K562 (cell line): ENCODE measurements at regions not wholly inside any gene's neighbourhood (a gene's known extent, or its start where the extent isn't known, plus 50 kb on each side); places are given as distances from the start of the nearest gene placed in this dataset.

Experiments
- ATAC-seq: fragments of 200-7000 bp; cut with Tn5 transposase; 3 replicates; pipeline ENCODE4 v1.9.1; 2020; ENCODE audit warnings: moderate library complexity
- BruUV-seq: library from RNA; stranded (reverse); fragments of 400-500 nt; replicated peaks from 2 replicates; lab custom pipeline; 2021; lab: Mats Ljungman, UMichigan
- CTCF ChIA-PET: fragments of 300-600 bp; formaldehyde crosslinking; extraction: SDS; loops from one replicate; lab custom pipeline; 2021; ENCODE audit warnings: low intra/inter-chr PET ratio; lab: Yijun Ruan, JAX
- POLR2A ChIA-PET: fragments of 300-600, 350-650 bp; sonication (Branson Sonifier 250); formaldehyde crosslinking; extraction: SDS; loops from one replicate; lab custom pipeline; 2021; ENCODE audit warnings: antibody characterized with exemption, inconsistent platforms; lab: Yijun Ruan, JAX
- DNase-seq, 4 experiments: peaks; one replicate each; pipeline versions ENCODE4 v3.0.0 to v3.0.0-alpha.2; 2011 to 2018; ENCODE audit warnings: low spot score in 3 of 4, mixed read lengths in 3 of 4; ENCODE audit errors: extremely low read depth in 1 of 4
- FAIRE-seq: peaks from 2 replicates; lab custom pipeline; 2011; peaks lifted over from hg19 to GRCh38; lab: Jason Lieb, UNC
- H2AFZ ChIP-seq: 2 replicates; pipeline ENCODE4 v1.6.0; 2011; ENCODE audit warnings: low read depth, low read length, control low read depth, inconsistent platforms
- H3K27ac ChIP-seq: fragments of 200-600 bp; 3 replicates; pipeline ENCODE4 v1.8.0; 2011; ENCODE audit warnings: low read depth, mild to moderate bottlenecking, control low read depth, inconsistent platforms, low read length, moderate library complexity, mixed read lengths; ENCODE audit errors: extremely low read depth
- H3K27me3 ChIP-seq, 2 experiments: fragments of 300-600 bp in 1 of 2; 2 replicates in 1 of 2; 3 replicates in 1 of 2; pipeline versions ENCODE4 v1.6.0 to v1.8.0; 2011; ENCODE audit warnings: inconsistent platforms in 2 of 2, low read length in 2 of 2, mild to moderate bottlenecking in 1 of 2, mixed read lengths in 1 of 2, moderate library complexity in 1 of 2; ENCODE audit not compliant: control insufficient read depth in 2 of 2, insufficient read depth in 2 of 2
- H3K36me3 ChIP-seq: fragments of 300-600 bp; 3 replicates; pipeline ENCODE4 v1.8.0; 2011; ENCODE audit warnings: mild to moderate bottlenecking, low read length, inconsistent platforms; ENCODE audit not compliant: control insufficient read depth, insufficient read depth
- H3K4me1 ChIP-seq, 2 experiments: fragments of 200-600 bp in 1 of 2; replicated peaks in 1 of 2; 2 replicates in 1 of 2; 3 replicates in 1 of 2; pipeline versions ENCODE4 v1.5.1 to v1.8.0; 2011; ENCODE audit warnings: inconsistent platforms in 2 of 2, low read length in 2 of 2, mild to moderate bottlenecking in 1 of 2, mixed read lengths in 1 of 2, moderate library complexity in 1 of 2; ENCODE audit not compliant: control insufficient read depth in 2 of 2, insufficient read depth in 2 of 2
- H3K4me2 ChIP-seq: 2 replicates; pipeline ENCODE4 v1.6.1; 2011; ENCODE audit warnings: low read length, control low read depth, inconsistent platforms, mixed read lengths; ENCODE audit not compliant: insufficient read depth
- H3K4me3 ChIP-seq: fragments of 200-600 bp; sonication (generic), shearing (Covaris generic); 2 replicates; pipeline ENCODE4 v1.5.1; 2016; ENCODE audit warnings: control low read depth, inconsistent platforms
- H3K79me2 ChIP-seq: fragments of 200-600 bp; 3 replicates; pipeline ENCODE4 v1.8.0; 2011; ENCODE audit warnings: low read length, inconsistent platforms; ENCODE audit not compliant: control insufficient read depth, insufficient read depth
- H3K9ac ChIP-seq, 2 experiments: 2 replicates each; pipeline versions ENCODE4 v1.6.0 to v1.6.1; 2011; ENCODE audit warnings: low read depth in 2 of 2, low read length in 2 of 2, control low read depth in 1 of 2, inconsistent platforms in 1 of 2, mild to moderate bottlenecking in 1 of 2, mixed read lengths in 1 of 2; ENCODE audit not compliant: insufficient read depth in 1 of 2
- H3K9me1 ChIP-seq: one replicate; pipeline ENCODE4 v1.6.0; 2011; ENCODE audit warnings: inconsistent platforms, mild to moderate bottlenecking, low read length, moderate library complexity; ENCODE audit not compliant: control insufficient read depth, insufficient read depth
- H3K9me3 ChIP-seq: replicated peaks from 2 replicates; pipeline ENCODE4 v1.5.1; 2011; ENCODE audit warnings: low read depth, low read length, inconsistent platforms; ENCODE audit not compliant: control insufficient read depth, insufficient read depth
- H4K20me1 ChIP-seq: replicated peaks from 2 replicates; pipeline ENCODE4 v1.6.1; 2011; ENCODE audit warnings: low read length, inconsistent platforms, mixed read lengths; ENCODE audit not compliant: control insufficient read depth, insufficient read depth
- ARID2 ChIP-seq: fragments of 450-650 bp; IDR thresholded peaks from 2 replicates; pipeline ENCODE4 v1.6.1; 2017; ENCODE audit warnings: antibody characterized with exemption, mild to moderate bottlenecking
- CAMTA2 ChIP-seq: fragments of 250-450 bp; sonication (Bioruptor Pico); conservative IDR thresholded peaks from 2 replicates; pipeline ENCODE4 v1.5.1; 2022
- EP300 ChIP-seq: IDR thresholded peaks from 2 replicates; pipeline ENCODE4 v1.6.1; 2012; ENCODE audit warnings: low read length, improper control_type of control experiment
- HDAC3 ChIP-seq: fragments of 450-650 bp; IDR thresholded peaks from 2 replicates; pipeline ENCODE4 v1.6.1; 2018; ENCODE audit warnings: borderline replicate concordance, mild to moderate bottlenecking, moderate library complexity; ENCODE audit not compliant: partially characterized antibody
- HMGN3 ChIP-seq: IDR thresholded peaks from 2 replicates; pipeline ENCODE4 v1.6.1; 2011; ENCODE audit warnings: borderline replicate concordance, low read depth, mild to moderate bottlenecking, mixed read lengths, low read length; ENCODE audit not compliant: insufficient read length; ENCODE audit errors: extremely low read depth
- ILK ChIP-seq: fragments of 450-650 bp; IDR thresholded peaks from 2 replicates; pipeline ENCODE4 v1.6.1; 2016; ENCODE audit warnings: missing genetic modification characterization, low read depth, mild to moderate bottlenecking, missing compliant biosample characterization, moderate library complexity, borderline replicate concordance
- NONO ChIP-seq, 2 experiments: fragments of 200-400 bp in 1 of 2; fragments of 450-650 bp in 1 of 2; formaldehyde crosslinking in 1 of 2; IDR thresholded peaks; 2 replicates each; pipeline ENCODE4 v1.6.1; 2017; ENCODE audit warnings: low read depth in 2 of 2, mild to moderate bottlenecking in 2 of 2, moderate library complexity in 2 of 2, low read length in 1 of 2
- NR2C2 ChIP-seq, 2 experiments: fragments of 200-800 bp in 1 of 2; sonication (Bioruptor generic) in 1 of 2; sonication (generic) in 1 of 2; formaldehyde crosslinking in 1 of 2; IDR thresholded peaks; 2 replicates each; pipeline versions ENCODE4 v1.6.1 to v1.8.0; 2016 to 2022; ENCODE audit warnings: mild to moderate bottlenecking in 1 of 2, missing compliant biosample characterization in 1 of 2, missing genetic modification characterization in 1 of 2, missing genetic modification reagents in 1 of 2
- SMARCE1 ChIP-seq: fragments of 450-650 bp; IDR thresholded peaks from 2 replicates; pipeline ENCODE4 v1.7.1; 2016; ENCODE audit warnings: mild to moderate bottlenecking
- SREBF1 ChIP-seq: fragments of 150-350 bp; IDR thresholded peaks from 2 replicates; pipeline ENCODE4 v1.6.1; 2014; ENCODE audit warnings: antibody characterized with exemption, low read depth, low read length, borderline replicate concordance
- TEAD2 ChIP-seq: fragments of 450-650 bp; IDR thresholded peaks from 2 replicates; pipeline ENCODE4 v1.6.1; 2016; ENCODE audit warnings: missing genetic modification characterization, control low read depth, missing compliant biosample characterization
- ZNF146 ChIP-seq: IDR thresholded peaks from one replicate; pipeline ENCODE4 v1.6.1; 2018; ENCODE audit warnings: missing compliant biosample characterization; ENCODE audit not compliant: unreplicated experiment
- ZNF384 ChIP-seq: IDR thresholded peaks from 2 replicates; pipeline ENCODE4 v1.6.1; 2012; ENCODE audit warnings: low read depth, low read length, improper control_type of control experiment
- WGBS: fragments of 100-300 bp; shearing (Covaris generic); methylation state at CpG from one replicate; pipeline ENCODE4 v1.1.6; 2016; ENCODE audit warnings: low coverage, mixed read lengths; ENCODE audit not compliant: insufficient coverage; ENCODE audit errors: missing lambda C conversion rate; 5-methylcytosine and 5-hydroxymethylcytosine counted together
- in situ Hi-C: fragments of 300-500 bp; cut with MboI; formaldehyde crosslinking; loops from 4 replicates; pipeline ENCODE4 v1.15.0; 2018; ENCODE audit warnings: inconsistent platforms, mixed read lengths
- intact Hi-C: fragments of 100-400 bp; cut with micrococcal nuclease; formaldehyde crosslinking; loops from 2 replicates; pipeline ENCODE4 v1.14.2; 2022
- TF ChIP-seq, protein P1 (sequence below): IDR thresholded peaks from 2 replicates; pipeline ENCODE4 v1.6.1; 2012; ENCODE audit warnings: low read depth, low read length, improper control_type of control experiment, borderline replicate concordance
- TF ChIP-seq, protein P2 (sequence below): fragments of 250-450 bp; sonication (Bioruptor Pico); IDR thresholded peaks from 2 replicates; pipeline ENCODE4 v1.5.0; 2021

DNA sequence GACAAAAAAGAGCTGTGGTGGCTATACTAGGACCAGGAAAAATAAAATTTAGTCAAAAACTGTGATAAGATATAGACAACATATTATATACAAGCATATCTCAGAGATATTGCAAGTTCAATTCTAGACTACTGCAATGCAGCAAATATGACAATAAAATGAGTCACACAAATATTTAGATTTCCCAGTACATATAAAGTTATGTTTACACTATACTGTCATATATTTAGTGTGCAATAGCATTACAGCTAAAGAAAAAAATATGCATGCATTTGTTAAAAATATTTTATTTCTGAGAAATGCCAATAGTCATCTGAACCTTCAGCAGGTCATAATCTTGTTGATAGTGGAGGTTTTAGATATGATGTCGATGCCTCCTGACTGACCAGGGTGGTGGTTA, 72.1 kb downstream of the AKR1C4 start:
- no peak for ATAC-seq
- Histone ChIP-seq H3K4me3 (no peak overlapping the region), H4K20me1 (no peaks in the 10 kb centered on the region), H3K4me1 (no peaks in the 10 kb centered on the region), H2AFZ (no peak overlapping the region), H3K36me3 (no peaks in the 10 kb centered on the region), H3K79me2 (no peaks in the 10 kb centered on the region), H3K27ac (no peak overlapping the region), H3K27me3 (no peaks in the 10 kb centered on the region), H3K4me2 (no peak overlapping the region), H3K9me1 (no peaks in the 10 kb centered on the region), H3K9me3 (peaks cover 2% of the 10 kb centered on the region; the same call in 1 of the 2 replicates), H3K9ac (no peak overlapping the region)
- intact Hi-C loops (no loop called here), in situ Hi-C loops (no loop called here)
- no peak for TF ChIP-seq NONO (IDR thresholded peaks at IDR 0.05; ENCODE audit: low read depth in 2 of 2, low read length in 1 of 2)
- DNase-seq: no peak
- ChIA-PET POLR2A (no interaction called here), CTCF (no interaction called here)
- WGBS: 17% methylated on average over 1 of the region's 1 CpG
- BruUV-seq: no TSS peak
- no peak for FAIRE-seq

DNA sequence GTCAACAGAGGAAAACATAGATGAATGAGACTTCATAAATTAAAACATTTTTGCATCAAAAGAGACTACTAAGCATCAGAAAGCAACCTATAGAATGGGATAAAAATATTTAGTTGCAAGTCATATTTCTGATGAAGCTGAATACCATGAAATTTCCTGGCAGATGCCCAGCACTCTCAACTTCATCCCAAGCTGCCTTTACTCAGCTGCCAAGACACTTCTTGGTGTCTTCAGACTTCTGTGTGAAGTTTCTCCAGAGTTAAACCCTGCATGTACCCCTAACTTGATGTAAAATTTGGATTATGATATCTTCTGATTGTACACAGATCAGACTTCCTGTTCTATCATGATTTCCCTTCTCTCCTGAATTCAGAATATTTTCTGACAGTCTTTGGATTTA, 73.2 kb downstream of the AKR1C4 start:
- H2AFZ ChIP-seq: no peak overlapping the region
- no peak overlapping the region for H3K4me3 ChIP-seq
- H3K9me3 ChIP-seq: peaks cover 2% of the 10 kb centered on the region; the same call in 1 of the 2 replicates
- POLR2A ChIA-PET: no interaction called here
- intact Hi-C loops (no loop called here), in situ Hi-C loops (no loop called here)
- H3K79me2 ChIP-seq: no peaks in the 10 kb centered on the region
- ATAC-seq (no peak), FAIRE-seq (no peak), DNase-seq (no peak)
- BruUV-seq: no TSS peak
- CTCF ChIA-PET: no interaction called here
- no peaks in the 10 kb centered on the region for H3K4me1 ChIP-seq
- H3K27ac ChIP-seq: no peak overlapping the region
- H3K36me3 ChIP-seq: no peaks in the 10 kb centered on the region
- H3K9ac ChIP-seq: no peak overlapping the region
- no peaks in the 10 kb centered on the region for H4K20me1 ChIP-seq
- H3K4me2 ChIP-seq: no peak overlapping the region
- H3K27me3 ChIP-seq: no peaks in the 10 kb centered on the region
- H3K9me1 ChIP-seq: no peaks in the 10 kb centered on the region
- TF ChIP-seq SMARCE1: no peak
- TF ChIP-seq, protein P1, sequence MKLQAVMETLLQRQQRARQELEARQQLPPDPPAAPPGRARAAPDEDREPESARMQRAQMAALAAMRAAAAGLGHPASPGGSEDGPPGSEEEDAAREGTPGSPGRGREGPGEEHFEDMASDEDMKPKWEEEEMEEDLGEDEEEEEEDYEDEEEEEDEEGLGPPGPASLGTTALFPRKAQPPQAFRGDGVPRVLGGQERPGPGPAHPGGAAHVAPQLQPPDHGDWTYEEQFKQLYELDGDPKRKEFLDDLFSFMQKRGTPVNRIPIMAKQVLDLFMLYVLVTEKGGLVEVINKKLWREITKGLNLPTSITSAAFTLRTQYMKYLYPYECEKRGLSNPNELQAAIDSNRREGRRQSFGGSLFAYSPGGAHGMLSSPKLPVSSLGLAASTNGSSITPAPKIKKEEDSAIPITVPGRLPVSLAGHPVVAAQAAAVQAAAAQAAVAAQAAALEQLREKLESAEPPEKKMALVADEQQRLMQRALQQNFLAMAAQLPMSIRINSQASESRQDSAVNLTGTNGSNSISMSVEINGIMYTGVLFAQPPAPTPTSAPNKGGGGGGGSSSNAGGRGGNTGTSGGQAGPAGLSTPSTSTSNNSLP: no peak
- no peak for TF ChIP-seq ZNF384
- TF ChIP-seq TEAD2 (tag): no peak
- no peak for TF ChIP-seq EP300
- TF ChIP-seq, protein P2, sequence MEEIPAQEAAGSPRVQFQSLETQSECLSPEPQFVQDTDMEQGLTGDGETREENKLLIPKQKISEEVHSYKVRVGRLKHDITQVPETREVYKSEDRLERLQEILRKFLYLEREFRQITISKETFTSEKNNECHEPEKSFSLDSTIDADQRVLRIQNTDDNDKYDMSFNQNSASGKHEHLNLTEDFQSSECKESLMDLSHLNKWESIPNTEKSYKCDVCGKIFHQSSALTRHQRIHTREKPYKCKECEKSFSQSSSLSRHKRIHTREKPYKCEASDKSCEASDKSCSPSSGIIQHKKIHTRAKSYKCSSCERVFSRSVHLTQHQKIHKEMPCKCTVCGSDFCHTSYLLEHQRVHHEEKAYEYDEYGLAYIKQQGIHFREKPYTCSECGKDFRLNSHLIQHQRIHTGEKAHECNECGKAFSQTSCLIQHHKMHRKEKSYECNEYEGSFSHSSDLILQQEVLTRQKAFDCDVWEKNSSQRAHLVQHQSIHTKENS (CRISPR knock-in tag): no peak
- no peak for TF ChIP-seq ILK
- TF ChIP-seq ARID2: no peak
- no peak for TF ChIP-seq ZNF146
- no peak for TF ChIP-seq CAMTA2 (CRISPR knock-in tag)
- TF ChIP-seq HDAC3: no peak
- TF ChIP-seq NR2C2 (CRISPR knock-in tag; IDR thresholded peaks at IDR 0.05): no peak
- TF ChIP-seq NR2C2 (tag; IDR thresholded peaks at IDR 0.05): no peak
- TF ChIP-seq HMGN3: no peak
- TF ChIP-seq SREBF1: no peak
